ENCODE measurements at regions not wholly inside any gene's neighbourhood (a gene's known extent, or its start where the extent isn't known, plus 50 kb on each side); places are given as distances from the start of the nearest gene placed in this dataset.

DNA sequence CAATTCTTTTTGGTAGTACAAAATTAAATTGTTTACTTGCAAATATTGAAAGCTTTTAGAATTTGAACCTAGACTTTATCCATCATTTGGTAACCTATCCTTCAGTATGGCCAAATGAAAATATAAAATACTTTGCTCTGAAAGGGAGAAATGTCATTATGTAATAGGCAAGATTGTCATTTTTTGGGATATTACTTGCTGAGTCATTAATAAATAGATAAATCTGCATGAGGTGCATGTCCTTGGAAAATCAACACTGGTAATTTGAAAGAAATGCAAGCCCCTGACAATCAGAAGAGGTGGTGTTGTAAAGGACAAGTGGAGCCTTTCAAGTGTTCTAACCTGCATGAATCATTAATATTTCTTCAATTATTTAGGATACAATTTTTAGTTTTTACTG is 231.8 kb upstream of the CCNG1 start:
- H3K36me3 Mint-ChIP-seq (ENCODE audit: insufficient read depth, unreplicated experiment), result no peaks in the 10 kb centered on the region
- H3K27ac Mint-ChIP-seq (ENCODE audit: unreplicated experiment), result no peak overlapping the region
- H3K4me3 Mint-ChIP-seq (ENCODE audit: unreplicated experiment), result no peak overlapping the region
- H3K27me3 Mint-ChIP-seq (ENCODE audit: insufficient read depth, unreplicated experiment), result peaks cover 12% of the 10 kb centered on the region
- Histone ChIP-seq H3K4me1 (no peaks in the 10 kb centered on the region), H3K9me3 (no peaks in the 10 kb centered on the region), H3K4me3 (ENCODE audit: low read depth, low read length) (no peak overlapping the region), H3K36me3 (ENCODE audit: control insufficient read depth, insufficient read depth, low read length) (no peaks in the 10 kb centered on the region), H3K27me3 (replicated peaks; ENCODE audit: control insufficient read depth, insufficient read depth, low read length) (no peaks in the 10 kb centered on the region)
- ChIA-PET POLR2A (no interaction called here), CTCF (no interaction called here)
- no TSS peak for BruUV-seq (replicated peaks)
- intact Hi-C loops (cut with micrococcal nuclease; ENCODE audit: unreplicated experiment), result no loop called here
- no peaks in the 10 kb centered on the region for H3K4me1 Mint-ChIP-seq (ENCODE audit: low read depth, unreplicated experiment)
- TF ChIP-seq, protein P1, sequence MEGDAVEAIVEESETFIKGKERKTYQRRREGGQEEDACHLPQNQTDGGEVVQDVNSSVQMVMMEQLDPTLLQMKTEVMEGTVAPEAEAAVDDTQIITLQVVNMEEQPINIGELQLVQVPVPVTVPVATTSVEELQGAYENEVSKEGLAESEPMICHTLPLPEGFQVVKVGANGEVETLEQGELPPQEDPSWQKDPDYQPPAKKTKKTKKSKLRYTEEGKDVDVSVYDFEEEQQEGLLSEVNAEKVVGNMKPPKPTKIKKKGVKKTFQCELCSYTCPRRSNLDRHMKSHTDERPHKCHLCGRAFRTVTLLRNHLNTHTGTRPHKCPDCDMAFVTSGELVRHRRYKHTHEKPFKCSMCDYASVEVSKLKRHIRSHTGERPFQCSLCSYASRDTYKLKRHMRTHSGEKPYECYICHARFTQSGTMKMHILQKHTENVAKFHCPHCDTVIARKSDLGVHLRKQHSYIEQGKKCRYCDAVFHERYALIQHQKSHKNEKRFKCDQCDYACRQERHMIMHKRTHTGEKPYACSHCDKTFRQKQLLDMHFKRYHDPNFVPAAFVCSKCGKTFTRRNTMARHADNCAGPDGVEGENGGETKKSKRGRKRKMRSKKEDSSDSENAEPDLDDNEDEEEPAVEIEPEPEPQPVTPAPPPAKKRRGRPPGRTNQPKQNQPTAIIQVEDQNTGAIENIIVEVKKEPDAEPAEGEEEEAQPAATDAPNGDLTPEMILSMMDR (IDR thresholded peaks at IDR 0.05; ENCODE audit: insufficient read depth in 1 of 2, low read depth in 1 of 2, low read length in 1 of 2, severe bottlenecking in 1 of 2, unreplicated experiment in 1 of 2), result no peak
- no peak for DNase-seq
- no peaks in the 10 kb centered on the region for H3K9me3 Mint-ChIP-seq (ENCODE audit: unreplicated experiment)

DNA sequence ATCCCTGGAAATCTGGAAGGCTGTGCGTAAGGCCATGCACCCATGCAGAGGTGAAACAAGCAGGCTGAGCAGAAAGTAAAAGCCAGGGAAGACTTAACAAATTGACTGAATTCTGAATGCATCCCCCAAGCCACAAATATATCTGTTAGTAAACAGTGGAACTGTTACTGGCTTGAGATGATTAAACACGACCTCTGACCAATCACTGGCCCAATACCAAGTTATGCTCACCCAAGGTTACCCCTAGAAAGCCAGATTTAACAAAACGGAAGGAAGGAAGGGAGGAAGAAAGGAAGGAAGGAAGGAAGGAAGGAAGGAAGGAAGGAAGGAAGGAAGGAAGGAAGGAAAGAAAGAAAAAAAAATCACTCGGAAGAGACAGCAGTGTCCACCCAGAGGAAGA is 215.8 kb upstream of the CCNG1 start:
- POLR2A ChIA-PET, result no interaction called here
- Histone ChIP-seq H3K27me3 (replicated peaks; ENCODE audit: control insufficient read depth, insufficient read depth, low read length) (no peaks in the 10 kb centered on the region), H3K9me3 (no peaks in the 10 kb centered on the region), H3K4me1 (no peaks in the 10 kb centered on the region), H3K36me3 (ENCODE audit: control insufficient read depth, insufficient read depth, low read length) (no peaks in the 10 kb centered on the region), H3K4me3 (ENCODE audit: low read depth, low read length) (no peak overlapping the region)
- Mint-ChIP-seq H3K4me1 (ENCODE audit: low read depth, unreplicated experiment) (no peaks in the 10 kb centered on the region), H3K9me3 (ENCODE audit: unreplicated experiment) (no peaks in the 10 kb centered on the region), H3K4me3 (ENCODE audit: unreplicated experiment) (no peak overlapping the region), H3K36me3 (ENCODE audit: insufficient read depth, unreplicated experiment) (no peaks in the 10 kb centered on the region), H3K27ac (ENCODE audit: unreplicated experiment) (no peak overlapping the region), H3K27me3 (ENCODE audit: insufficient read depth, unreplicated experiment) (peaks cover 2% of the 10 kb centered on the region)
- CTCF ChIA-PET, result no interaction called here
- BruUV-seq (replicated peaks), result no TSS peak
- no peak for DNase-seq
- intact Hi-C loops (cut with micrococcal nuclease; ENCODE audit: unreplicated experiment), result no loop called here
- TF ChIP-seq, protein P1 (IDR thresholded peaks at IDR 0.05; ENCODE audit: insufficient read depth in 1 of 2, low read depth in 1 of 2, low read length in 1 of 2, severe bottlenecking in 1 of 2, unreplicated experiment in 1 of 2), result no peak

DNA sequence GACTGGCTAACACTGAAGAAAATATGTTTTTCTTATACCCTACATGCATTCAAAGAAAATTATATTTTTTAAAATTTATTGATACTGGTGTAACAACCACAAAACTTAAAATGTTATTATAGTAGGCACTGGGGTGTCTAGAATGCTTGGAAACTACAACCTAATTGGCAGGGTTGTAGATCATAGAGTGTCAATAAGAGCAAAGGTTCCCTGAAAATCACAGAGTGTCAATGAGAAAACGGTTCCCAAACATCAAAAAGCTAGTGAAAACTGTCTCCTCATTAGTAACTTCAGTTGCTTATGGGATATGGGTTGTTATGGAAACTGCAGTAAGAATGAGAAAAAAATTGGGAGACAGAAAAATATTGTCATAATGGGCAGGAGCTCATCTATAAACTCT is 214.4 kb upstream of the CCNG1 start:
- H3K36me3 ChIP-seq (ENCODE audit: control insufficient read depth, insufficient read depth, low read length), result no peaks in the 10 kb centered on the region
- H3K9me3 ChIP-seq, result no peaks in the 10 kb centered on the region
- CTCF ChIA-PET, result no interaction called here
- Mint-ChIP-seq H3K27me3 (ENCODE audit: insufficient read depth, unreplicated experiment) (peaks cover 2% of the 10 kb centered on the region), H3K36me3 (ENCODE audit: insufficient read depth, unreplicated experiment) (no peaks in the 10 kb centered on the region), H3K9me3 (ENCODE audit: unreplicated experiment) (no peaks in the 10 kb centered on the region), H3K4me3 (ENCODE audit: unreplicated experiment) (no peak overlapping the region), H3K27ac (ENCODE audit: unreplicated experiment) (no peak overlapping the region), H3K4me1 (ENCODE audit: low read depth, unreplicated experiment) (no peaks in the 10 kb centered on the region)
- no peaks in the 10 kb centered on the region for H3K4me1 ChIP-seq
- intact Hi-C loops (cut with micrococcal nuclease; ENCODE audit: unreplicated experiment), result no loop called here
- POLR2A ChIA-PET, result no interaction called here
- H3K27me3 ChIP-seq (replicated peaks; ENCODE audit: control insufficient read depth, insufficient read depth, low read length), result no peaks in the 10 kb centered on the region
- no peak overlapping the region for H3K4me3 ChIP-seq (ENCODE audit: low read depth, low read length)
- no peak for DNase-seq
- no TSS peak for BruUV-seq (replicated peaks)
- TF ChIP-seq, protein P1 (IDR thresholded peaks at IDR 0.05; ENCODE audit: insufficient read depth in 1 of 2, low read depth in 1 of 2, low read length in 1 of 2, severe bottlenecking in 1 of 2, unreplicated experiment in 1 of 2), result no peak

All from Caco-2 (cell line).